Neutrophil (primary cell): ENCODE measurements at regions not wholly inside any gene's neighbourhood (a gene's known extent, or its start where the extent isn't known, plus 50 kb on each side); places are given as distances from the start of the nearest gene placed in this dataset.

Source experiments
- H3K27ac ChIP-seq: fragments of 200-600 bp; sonication (generic); 2 replicates; pipeline ENCODE4 v1.5.1; 2016; ENCODE audit warnings: mild to moderate bottlenecking, moderate library complexity
- H3K27me3 ChIP-seq: fragments of 200-600 bp; sonication (generic); 2 replicates; pipeline ENCODE4 v1.6.0; 2016; ENCODE audit warnings: mild to moderate bottlenecking
- H3K36me3 ChIP-seq: fragments of 200-600 bp; sonication (generic); 2 replicates; pipeline ENCODE4 v1.5.1; 2017
- H3K4me1 ChIP-seq, 2 experiments: fragments of 200-600 bp in 1 of 2; sonication (generic) in 1 of 2; 1 replicate in 1 of 2; 2 replicates in 1 of 2; pipeline versions ENCODE4 v1.5.1 to v1.6.1; 2013 to 2016; ENCODE audit warnings: low read depth in 1 of 2, low read length in 1 of 2, mild to moderate bottlenecking in 1 of 2, moderate library complexity in 1 of 2; ENCODE audit not compliant: control insufficient read depth in 1 of 2, insufficient read depth in 1 of 2
- H3K4me3 ChIP-seq, 2 experiments: fragments of 200-600 bp in 1 of 2; sonication (generic) in 1 of 2; 1 replicate in 1 of 2; 2 replicates in 1 of 2; pipeline ENCODE4 v1.5.1; 2013 to 2016; ENCODE audit warnings: low read depth in 1 of 2, low read length in 1 of 2, mild to moderate bottlenecking in 1 of 2, moderate library complexity in 1 of 2
- H3K9me3 ChIP-seq: fragments of 200-600 bp; sonication (generic); 2 replicates; pipeline ENCODE4 v1.5.1; 2016
- CTCF ChIP-seq: fragments of 200-600 bp; sonication (generic); IDR thresholded peaks from 2 replicates; pipeline ENCODE4 v1.5.1; 2016; ENCODE audit warnings: antibody characterized with exemption

GRCh38 chr6:149267072-149267471 is 50.4 kb upstream of the TAB2 start:
- no peak for TF ChIP-seq CTCF
- no peaks in the 10 kb centered on the region for H3K27me3 ChIP-seq
- no peaks in the 10 kb centered on the region for H3K9me3 ChIP-seq
- no peak overlapping the region for H3K27ac ChIP-seq
- H3K4me1 ChIP-seq = peaks cover 50 to 53% of the 10 kb centered on the region in 2 experiments
- no peak overlapping the region for H3K4me3 ChIP-seq
- no peaks in the 10 kb centered on the region for H3K36me3 ChIP-seq

GRCh38 chr6:149267513-149268043 is 49.9 kb upstream of the TAB2 start:
- no peaks in the 10 kb centered on the region for H3K27me3 ChIP-seq
- H3K27ac ChIP-seq = no peak overlapping the region
- H3K4me3 ChIP-seq = no peak overlapping the region
- no peaks in the 10 kb centered on the region for H3K36me3 ChIP-seq
- no peak for TF ChIP-seq CTCF
- peaks cover 55 to 58% of the 10 kb centered on the region in 2 experiments for H3K4me1 ChIP-seq
- H3K9me3 ChIP-seq = no peaks in the 10 kb centered on the region
